GM19468 (cell line): ENCODE measurements at regions not wholly inside any gene's neighbourhood (a gene's known extent, or its start where the extent isn't known, plus 50 kb on each side); places are given as distances from the start of the nearest gene placed in this dataset.

ENCODE experiments used
- ATAC-seq: cut with Tn5 transposase; IDR thresholded peaks from one replicate; pipeline ENCODE4 v1.9.1; 2021; ENCODE audit warnings: mild to moderate bottlenecking, moderate library complexity, moderate number of reproducible peaks; ENCODE audit not compliant: unreplicated experiment; ENCODE audit errors: extremely low read depth

DNA sequence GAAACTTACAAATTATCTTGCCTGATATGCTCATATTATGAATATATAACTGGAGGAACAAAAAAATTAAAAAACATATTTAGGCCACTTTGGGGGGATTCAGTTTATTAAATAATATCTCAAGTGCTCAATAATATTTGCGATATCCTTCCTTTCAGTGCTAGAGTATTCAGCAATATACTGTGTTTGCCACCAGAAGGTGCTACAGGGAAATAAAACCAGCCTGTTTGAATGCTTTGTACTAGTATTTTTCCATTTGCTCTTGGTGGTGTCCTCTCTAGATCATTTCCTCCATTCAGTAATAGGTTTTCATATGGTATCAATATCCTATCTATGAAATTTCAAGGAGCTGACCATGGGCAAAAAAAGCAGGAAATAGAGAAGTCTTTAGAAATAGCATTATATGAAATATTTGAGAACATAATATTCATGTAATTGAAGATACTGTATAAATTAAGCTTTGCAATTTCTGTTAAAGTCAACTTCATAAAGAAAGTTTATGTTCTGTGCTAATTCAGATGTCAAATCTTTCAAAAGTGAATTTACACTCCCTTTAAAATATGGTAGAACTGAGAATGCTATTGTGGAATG, 106.2 kb upstream of the NAV3 start:
- no peak for ATAC-seq

DNA sequence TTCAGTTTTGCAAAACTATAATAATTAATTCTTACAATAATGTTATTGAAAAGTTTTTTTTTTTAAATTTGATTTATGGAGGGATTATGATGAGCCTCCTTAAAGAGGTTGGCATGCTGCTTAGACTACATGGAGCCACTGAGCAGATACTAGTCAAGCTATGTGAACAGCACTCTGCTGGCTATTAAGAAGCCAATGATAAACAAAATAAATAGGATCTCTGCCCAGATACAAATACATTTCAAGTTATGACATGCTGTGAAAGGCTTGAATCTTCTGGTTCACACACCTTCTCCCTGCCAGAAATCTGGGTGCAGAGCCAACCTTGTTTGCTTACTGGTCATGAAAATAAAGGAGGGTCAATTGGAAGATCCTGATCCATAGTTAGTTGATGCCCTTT, 107.4 kb upstream of the NAV3 start:
- ATAC-seq, result no peak

GRCh38 chr12:77722536-77722935, 108.2 kb upstream of the NAV3 start:
- ATAC-seq, result no peak

- ATAC-seq, result no peak
Observed at GRCh38 chr12:77720258-77720657, 110.4 kb upstream of the NAV3 start.

GRCh38 chr12:77710209-77710608, 120.5 kb upstream of the NAV3 start:
- no peak for ATAC-seq

DNA sequence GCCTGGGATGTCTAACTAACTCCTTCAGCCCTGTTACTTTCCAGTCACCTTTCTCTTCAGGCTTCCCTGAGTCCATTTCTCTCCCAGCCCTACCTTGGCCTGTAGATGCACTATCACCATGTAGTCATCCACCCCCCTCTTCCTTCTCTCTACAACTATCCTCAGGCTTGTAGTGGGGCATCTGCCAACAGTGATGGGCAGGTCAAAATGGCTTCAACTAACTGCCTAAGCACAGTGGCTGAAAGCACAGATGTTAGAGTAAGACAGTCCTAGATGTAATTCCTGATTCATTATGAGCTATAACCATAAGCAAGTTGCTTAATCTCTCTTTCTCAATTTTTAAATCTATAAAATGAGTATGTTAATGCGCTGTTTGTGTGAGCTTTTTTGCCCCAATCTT, 133.6 kb upstream of the NAV3 start:
- no peak for ATAC-seq

- ATAC-seq, result no peak
Observed at GRCh38 chr12:77696183-77696582, 134.5 kb upstream of the NAV3 start.

DNA sequence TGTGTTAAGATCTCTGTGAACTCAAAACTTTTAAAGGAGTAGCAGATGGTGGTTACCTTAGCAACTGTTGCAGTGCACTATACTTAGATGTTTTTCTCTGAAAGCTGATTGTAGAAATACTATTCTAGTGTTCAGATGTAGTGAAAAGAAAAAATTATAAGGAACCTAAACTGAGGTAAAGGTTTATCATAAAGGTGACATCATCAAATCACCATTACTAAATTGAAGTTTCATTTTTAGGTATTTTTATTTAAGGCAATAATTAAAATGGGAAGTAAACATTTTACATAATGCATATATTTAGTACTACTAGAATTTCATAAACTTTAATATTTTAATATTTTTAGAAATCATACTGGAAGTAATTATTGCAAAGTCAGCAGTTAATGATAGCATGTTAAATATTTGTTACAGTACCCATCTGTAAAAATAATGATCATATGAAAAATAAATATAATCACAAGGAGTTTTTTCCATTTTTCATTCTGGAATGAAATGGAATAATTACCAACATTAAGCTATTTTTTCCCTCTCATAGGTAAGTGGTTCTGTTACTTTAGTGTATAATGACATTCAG, 141.1 kb upstream of the NAV3 start:
- ATAC-seq, result no peak

GRCh38 chr12:77687321-77687720, 143.4 kb upstream of the NAV3 start:
- no peak for ATAC-seq

DNA sequence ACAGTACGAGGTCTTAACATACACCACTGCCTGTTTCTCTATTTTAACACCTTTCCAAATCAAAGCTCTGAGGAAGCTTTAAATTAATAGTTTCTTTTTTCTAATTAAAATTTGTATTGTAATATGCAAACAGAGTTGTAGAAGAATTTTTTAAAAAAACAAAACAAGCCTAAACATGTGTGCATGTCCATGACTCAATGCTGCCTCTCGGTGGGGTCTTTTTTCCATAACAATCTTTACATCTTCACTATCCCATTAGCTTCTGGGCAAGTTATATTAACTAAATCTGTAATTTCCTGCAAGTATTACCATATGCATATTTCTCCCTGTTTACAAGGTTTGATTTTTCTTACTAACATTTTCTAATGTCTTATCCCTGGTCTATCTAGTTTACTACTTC, 143.9 kb upstream of the NAV3 start:
- no peak for ATAC-seq

- no peak for ATAC-seq
Observed at GRCh38 chr12:77685901-77686300, 144.8 kb upstream of the NAV3 start.

- peak; percentile 47 for ATAC-seq
Observed at GRCh38 chr12:77685112-77685511, 145.6 kb upstream of the NAV3 start.

DNA sequence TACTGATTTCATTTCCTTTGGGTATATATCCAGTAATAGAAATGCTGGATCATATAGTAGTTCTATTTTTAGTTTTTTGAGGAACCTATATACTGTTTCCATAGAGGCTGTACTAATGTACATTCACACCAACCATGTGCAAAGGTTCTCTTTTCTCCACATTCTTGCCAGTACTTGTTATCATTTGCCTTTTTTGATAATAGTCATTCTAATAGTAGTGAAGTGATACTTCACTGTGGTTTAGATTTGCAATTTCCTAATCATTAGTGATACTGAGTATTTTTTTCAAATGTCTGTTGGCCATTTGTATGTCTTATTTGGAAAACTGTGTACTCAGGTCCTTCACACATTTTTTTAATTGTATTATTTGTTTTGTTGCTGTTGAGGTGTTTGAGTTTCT, 148.2 kb upstream of the NAV3 start:
- no peak for ATAC-seq

DNA sequence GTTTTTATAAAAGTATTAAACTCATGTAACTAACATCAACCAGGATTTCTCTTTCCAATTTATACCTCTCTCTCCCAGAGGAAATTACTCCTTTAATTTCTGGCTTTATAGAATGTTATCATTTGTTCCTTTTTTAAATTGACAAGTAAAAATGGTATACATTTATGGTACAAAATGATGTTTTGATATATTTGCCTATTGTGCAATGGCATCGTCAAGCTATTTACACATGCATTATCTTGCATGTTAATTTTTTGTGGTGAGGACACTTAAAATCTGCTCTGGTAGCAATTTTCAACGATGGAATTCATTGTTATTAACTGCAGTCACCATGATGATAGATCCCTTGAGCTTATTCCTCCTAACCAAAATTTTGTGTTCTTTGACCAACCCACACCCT, 149.0 kb upstream of the NAV3 start:
- ATAC-seq, result no peak

GRCh38 chr12:77679686-77680085, 151.0 kb upstream of the NAV3 start:
- no peak for ATAC-seq

GRCh38 chr12:77678621-77679020, 152.1 kb upstream of the NAV3 start:
- ATAC-seq, result no peak

DNA sequence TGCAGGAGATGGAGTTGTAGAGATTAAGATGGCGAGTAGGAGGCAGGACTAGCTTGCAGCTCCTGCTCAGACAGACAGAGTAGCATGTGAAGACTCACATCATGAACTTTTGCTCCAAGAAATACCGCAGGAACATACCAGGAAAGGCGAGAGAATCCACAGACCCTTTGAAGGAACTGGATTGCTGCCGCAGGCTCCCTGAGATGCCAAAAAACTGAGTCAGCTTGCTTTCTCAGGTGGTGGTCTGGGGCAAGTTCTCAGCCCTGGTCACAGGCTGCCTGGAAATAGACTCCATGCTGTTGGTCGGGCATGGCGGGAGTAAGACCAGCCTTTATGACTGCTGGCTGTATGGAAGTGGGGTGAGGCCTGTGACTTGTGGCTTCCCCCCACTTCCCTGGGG, 163.6 kb upstream of the NAV3 start:
- ATAC-seq, result no peak

GRCh38 chr12:77648716-77649115, 182.0 kb upstream of the NAV3 start:
- ATAC-seq, result no peak

GRCh38 chr12:77645966-77646598, 184.6 kb upstream of the NAV3 start:
- ATAC-seq, result peak; percentile 49

DNA sequence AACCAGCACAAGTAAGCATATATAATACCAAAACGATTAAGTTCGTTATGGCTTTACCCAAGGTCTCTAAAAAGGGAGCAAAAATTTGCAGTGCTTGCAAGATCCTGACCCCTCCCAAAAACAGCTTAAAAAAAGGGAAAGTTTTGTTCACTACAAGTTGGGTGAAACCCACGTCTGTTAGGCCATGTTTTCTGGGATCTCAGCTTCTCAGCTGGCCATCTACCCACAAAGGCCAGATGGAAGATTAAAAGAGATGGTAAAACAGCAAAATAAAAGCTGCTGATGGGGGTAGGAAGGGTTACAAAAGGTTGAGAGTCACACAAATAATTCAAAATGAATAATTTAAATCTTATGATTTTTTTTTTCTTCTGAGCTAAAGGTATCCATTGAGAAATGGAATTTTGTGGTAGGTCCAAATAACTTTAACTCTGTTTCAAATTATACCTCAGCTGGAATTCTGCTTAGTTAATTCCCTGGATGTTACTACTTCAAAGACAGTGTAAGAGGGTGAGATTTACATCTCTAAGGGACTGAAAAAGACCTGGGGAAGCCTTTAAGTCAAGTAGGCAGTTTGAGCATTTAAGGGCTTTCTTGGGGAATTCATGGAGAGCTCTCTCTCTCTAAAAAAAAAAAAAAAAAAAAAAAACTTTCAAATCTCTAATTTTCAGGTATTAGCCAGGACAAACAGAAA, 185.6 kb upstream of the NAV3 start:
- ATAC-seq, result no peak

GRCh38 chr12:77642246-77642645, 188.4 kb upstream of the NAV3 start:
- ATAC-seq, result no peak
